Liver (tissue), 3 donors: ENCODE measurements at regions not wholly inside any gene's neighbourhood (a gene's known extent, or its start where the extent isn't known, plus 50 kb on each side); places are given as distances from the start of the nearest gene placed in this dataset.
"Not testable (repeated sequence)": the region's sequence is repeated elsewhere in the genome, so short reads cannot be mapped to it uniquely, and the experiment has no call there.

Experiments
- CTCF ChIP-seq: fragments of 150-350 bp; IDR thresholded peaks from 2 replicates; pipeline ENCODE4 v1.5.1; 2017; ENCODE audit warnings: improper control_type of control experiment, low read depth, low read length; ENCODE audit not compliant: missing input control
- GABPA ChIP-seq, 2 donors: IDR thresholded peaks in 1 of 2; conservative IDR thresholded peaks in 1 of 2; 2 replicates each; pipeline ENCODE4 v1.6.1; 2016; ENCODE audit warnings: antibody characterized with exemption in 2 of 2, mild to moderate bottlenecking in 1 of 2, moderate library complexity in 1 of 2
- MAX ChIP-seq: IDR thresholded peaks from 2 replicates; pipeline ENCODE4 v1.6.1; 2016; ENCODE audit warnings: antibody characterized with exemption
- RAD21 ChIP-seq, 2 donors: IDR thresholded peaks; 2 replicates each; pipeline ENCODE4 v1.6.1; 2016; ENCODE audit warnings: antibody characterized with exemption in 2 of 2, mild to moderate bottlenecking in 2 of 2
- REST ChIP-seq: IDR thresholded peaks from 2 replicates; pipeline ENCODE4 v1.6.1; 2016; ENCODE audit warnings: antibody characterized with exemption, mild to moderate bottlenecking
- SP1 ChIP-seq: IDR thresholded peaks from 2 replicates; pipeline ENCODE4 v1.6.1; 2018; ENCODE audit warnings: antibody characterized with exemption, mild to moderate bottlenecking
- YY1 ChIP-seq: IDR thresholded peaks from 2 replicates; pipeline ENCODE4 v1.6.1; 2016; ENCODE audit warnings: antibody characterized with exemption, mild to moderate bottlenecking
- donor health status: healthy.
- donor health status: healthy.

GRCh38 chr2:39830610-39831009, 51.6 kb upstream of the THUMPD2 start:
- not testable (repeated sequence) for TF ChIP-seq CTCF; RAD21 (IDR thresholded peaks at IDR 0.05); REST; MAX; YY1; GABPA (IDR thresholded peaks at IDR 0.05 in 1 of 2, conservative IDR thresholded peaks at IDR 0.05 in 1 of 2); SP1
